ENCODE measurements at regions not wholly inside any gene's neighbourhood (a gene's known extent, or its start where the extent isn't known, plus 50 kb on each side); places are given as distances from the start of the nearest gene placed in this dataset.

DNA sequence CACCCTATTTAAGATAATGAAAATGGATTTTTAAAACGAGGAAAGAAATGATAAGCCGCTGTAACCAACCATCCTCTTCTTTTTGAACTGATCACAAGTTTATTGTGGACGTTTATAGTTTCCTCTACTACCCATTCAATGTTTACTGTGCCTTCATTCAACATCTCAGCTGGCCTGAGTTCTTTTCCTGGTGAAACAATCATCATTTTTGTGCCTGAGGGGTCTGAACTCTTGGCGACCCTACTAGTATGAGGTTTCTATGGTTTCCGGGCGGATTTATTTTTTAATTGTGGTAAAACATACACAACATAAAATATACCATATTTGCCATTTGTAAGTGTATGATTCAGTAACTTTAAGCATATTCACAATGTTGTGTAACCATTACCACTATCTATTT lies 100.7 kb downstream of the SPRY1 start:
- no peak for DNase-seq (ENCODE audit: low read depth in 2 of 2)

DNA sequence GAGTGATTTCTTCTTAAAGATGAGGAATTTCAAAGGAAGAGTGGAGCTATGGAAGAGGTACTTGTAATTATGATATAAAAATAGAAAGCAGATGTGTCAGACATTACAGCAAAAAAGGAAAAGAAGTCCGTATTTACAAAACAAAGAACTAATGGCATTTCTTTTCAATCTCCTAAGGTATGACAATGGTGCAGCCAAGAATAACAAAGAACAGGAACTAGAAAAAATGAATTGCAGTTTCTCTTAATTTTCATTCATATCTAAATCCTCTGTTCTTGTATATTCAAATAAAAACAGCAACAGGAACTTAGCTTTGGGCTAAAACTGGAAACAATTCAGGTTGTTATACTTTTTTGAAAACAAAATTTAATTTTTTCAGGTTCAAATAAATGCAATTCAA lies 105.1 kb downstream of the SPRY1 start:
- DNase-seq (ENCODE audit: low read depth in 2 of 2), result no peak

DNA sequence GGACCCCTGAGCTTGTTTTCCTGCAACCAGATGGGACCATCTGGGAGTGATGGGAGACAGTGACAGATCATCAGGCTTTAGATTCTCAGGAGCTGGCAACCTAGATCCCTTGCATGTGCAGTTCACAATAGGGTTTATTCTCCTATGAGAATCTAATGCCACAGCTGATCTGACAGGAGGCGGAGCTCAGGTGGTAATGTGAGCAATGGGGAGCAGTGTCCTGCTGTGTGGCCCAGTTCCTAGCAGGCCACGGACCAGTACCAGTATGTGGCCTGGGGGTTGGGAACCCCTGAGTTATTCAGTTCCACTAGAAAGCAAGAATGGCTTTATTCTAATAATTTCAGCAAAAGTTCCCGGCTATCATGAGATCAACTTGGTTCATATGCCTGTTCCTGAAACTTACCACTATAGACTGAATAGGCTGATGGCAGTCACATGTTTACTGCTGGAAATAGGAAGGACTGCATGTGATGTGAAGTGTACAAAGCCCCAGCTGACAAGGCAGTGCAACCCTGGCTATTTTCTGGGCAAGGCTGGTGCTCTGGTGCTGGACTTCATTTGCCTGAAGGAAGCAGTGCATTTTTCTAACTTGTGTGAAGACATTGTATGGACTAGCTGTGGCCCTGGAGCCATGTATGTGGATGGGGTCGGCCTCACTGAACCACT lies 107.2 kb downstream of the SPRY1 start:
- DNase-seq (ENCODE audit: low read depth in 2 of 2), result no peak

DNA sequence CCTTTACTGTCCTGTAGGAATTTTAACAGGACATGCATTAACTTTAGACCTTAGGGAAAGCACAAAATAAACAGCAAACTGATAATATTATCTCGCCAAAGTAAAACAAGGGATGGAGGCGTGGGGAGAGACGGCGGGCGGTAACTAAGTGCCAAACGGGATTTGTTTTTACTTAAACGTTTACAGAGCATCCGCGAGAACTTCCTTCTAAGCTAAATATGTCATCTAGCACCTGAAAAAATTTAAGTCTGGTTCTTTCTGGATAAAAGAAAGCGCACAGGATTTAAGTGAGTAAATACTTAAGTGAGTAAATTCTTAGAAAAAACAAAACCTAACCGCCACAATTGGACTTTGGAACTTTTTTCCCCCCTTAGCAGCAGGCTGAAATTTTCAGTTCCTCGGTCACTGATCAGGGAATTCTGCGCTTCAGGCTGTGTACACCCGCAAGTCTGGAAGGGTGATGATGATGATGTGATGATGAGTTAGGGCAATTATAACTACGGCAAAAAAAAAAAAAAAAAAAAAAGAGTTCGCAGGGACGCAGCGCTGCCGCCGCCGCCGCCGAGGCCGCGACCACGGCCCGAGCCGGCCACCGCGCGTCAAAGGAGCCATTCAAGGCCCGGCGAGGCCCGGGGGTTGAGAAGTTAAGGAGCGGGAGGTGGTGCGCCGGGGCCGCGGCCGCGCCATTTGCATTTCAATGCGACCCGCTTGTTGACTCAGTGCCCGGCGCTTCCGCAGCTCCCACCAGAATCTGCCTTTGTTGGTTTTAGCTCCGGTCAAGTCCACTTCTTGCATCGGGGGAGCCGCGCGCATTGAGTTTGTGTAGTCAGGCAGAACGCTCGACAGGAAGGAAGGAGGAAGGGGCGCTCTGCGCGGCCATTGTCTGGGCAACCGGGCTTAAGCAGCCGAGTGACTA lies 108.8 kb downstream of the SPRY1 start:
- peak in 1 of 2 experiments; percentile 6 for DNase-seq (ENCODE audit: low read depth in 2 of 2)

DNA sequence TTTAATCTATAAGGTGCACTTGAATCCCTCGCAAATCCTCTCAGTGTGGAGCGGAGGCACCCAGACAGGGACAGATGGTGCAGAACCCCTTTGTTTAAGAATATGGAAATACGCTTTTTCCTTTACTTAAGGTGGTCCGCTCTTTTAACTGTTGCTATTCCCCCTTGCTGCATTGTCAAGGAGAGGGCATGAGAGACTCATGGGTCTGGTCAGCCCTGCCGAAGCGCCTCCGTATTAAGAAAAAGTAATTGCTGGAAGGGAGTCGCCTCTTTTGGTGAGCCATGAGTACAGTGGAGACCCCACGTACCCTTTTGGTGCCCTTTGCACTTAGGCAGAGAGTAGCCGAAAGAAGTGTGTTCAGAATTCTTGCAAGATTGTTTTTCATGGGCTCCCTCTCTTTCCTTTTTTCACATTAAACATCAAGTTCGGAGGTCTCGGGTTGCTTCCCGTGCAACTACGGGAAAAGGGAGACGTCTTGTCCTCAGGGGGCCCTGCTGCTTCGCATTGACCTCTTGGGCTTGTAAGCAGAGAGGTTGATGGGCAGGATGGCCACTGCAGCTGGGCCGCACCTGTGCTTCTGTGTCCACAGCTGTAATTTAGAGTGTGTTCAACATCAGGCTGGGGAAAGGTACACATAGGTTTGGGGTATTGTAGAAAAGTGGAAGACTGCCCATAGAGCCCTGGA lies 109.6 kb downstream of the SPRY1 start:
- DNase-seq (ENCODE audit: low read depth in 2 of 2), result no peak

DNA sequence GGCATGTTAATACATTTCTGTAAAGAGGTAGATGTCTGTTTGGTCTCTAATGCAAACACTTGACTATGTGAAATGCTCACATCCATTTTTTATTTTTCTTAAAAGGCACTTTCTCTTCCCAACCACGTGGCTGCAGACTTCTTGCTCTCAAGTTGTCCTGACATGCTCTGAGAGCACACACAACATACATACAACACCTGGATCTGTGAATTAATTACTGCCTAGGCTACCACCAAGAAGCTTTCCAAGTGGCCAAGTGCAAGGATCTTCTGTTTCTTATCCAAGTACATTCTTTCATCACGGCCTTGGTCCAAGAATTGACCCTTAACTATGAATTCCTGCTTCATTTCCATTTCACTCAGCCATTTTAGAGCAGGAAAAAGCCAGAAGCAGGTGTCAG lies 110.8 kb downstream of the SPRY1 start:
- DNase-seq (ENCODE audit: low read depth in 2 of 2), result no peak

DNA sequence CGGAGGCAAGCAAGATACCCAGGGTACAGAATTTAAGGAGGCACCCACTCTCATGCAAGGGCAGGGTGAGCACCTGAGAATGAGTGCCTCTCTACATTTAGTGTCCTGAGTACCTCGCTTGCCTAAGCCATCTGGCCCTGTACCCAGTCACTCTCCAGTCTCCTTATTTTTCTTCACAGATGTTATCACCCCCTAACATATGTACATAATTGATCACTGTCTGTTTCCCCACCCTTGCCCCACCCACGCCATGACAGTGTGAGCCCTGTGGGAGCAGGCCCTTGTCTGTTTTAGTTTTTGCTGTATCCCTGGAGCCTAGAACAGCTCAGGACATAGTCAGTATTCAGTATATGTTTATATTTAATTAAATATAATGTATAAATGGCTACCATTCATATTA lies 113.6 kb downstream of the SPRY1 start:
- DNase-seq (ENCODE audit: low read depth in 2 of 2), result no peak

DNA sequence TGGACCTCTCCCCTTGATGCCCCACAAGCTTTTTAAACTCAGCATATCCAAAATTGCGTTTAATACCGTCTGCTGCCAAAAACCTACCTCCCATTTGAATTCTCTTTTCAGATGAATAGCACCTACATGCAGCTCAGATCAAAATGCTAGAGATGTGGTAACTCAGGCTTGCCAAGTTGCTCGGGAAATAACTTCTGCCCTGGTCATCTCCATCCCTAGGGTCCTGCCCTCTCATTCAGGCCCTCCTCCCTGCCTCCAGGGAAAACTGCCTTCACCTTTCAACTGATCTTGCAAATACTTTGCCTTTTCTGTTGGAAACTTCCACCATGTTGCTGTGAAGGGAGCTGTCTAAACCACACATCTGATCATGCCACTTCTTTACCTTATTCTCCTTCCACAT lies 114.1 kb downstream of the SPRY1 start:
- DNase-seq (ENCODE audit: low read depth in 2 of 2), result no peak

DNA sequence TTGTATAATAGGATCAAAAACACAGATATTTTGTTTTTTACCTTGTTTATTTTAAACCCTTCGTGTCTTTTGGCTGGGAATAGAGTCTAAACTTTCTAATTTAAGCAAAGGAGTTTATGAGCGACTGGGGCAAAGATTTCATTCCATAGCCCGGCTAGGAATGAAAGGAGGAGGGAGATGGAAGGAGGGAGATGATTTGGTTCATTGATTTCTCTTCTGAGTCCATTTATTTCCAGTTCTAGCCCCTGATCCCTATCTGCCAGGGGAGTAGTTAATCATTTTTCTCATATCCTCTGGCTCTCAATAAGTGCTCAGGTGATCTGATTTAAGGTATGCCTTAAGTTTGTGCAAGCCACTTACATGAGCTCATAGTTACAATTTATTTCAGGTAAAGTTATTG lies 120.0 kb downstream of the SPRY1 start:
- DNase-seq (ENCODE audit: low read depth in 2 of 2), result no peak

DNA sequence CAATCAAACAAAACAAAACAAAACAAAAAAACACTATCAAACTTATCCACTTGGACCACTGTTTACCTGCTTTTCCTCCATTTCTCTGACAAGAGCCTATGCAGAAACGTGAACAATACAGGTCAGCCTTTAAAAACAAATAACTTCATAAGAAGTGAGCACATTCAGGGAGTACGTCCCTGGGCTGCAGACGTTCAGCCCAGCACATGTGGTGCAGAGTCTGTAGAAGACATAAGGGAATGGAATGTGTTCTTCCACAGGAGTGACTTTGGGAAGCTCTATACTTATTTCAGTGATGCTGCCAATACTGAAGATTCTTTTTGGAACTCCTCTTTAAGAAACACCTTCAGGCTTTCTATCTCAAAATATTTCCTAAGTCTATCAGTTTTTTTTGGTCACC lies 120.6 kb downstream of the SPRY1 start:
- DNase-seq (ENCODE audit: low read depth in 2 of 2), result no peak

DNA sequence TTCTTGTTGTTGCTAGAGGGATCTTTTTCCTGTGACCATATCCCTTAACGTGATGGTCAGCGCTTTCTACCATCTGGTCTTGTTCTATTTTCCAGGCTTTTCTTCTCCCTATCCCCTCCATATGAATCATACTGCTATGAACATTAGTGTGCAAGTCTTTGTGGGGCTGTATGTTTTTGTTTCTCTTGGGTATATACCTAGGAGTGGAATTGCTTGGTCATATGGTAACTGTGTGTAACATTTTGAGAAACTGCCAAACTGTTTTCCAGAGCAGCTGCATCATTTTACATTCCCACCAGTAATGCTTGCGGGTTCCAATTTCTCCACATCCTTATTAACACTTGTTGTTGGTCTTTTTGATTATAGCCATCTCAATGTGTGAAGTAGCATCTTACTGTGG lies 121.4 kb downstream of the SPRY1 start:
- no peak for DNase-seq (ENCODE audit: low read depth in 2 of 2)

DNA sequence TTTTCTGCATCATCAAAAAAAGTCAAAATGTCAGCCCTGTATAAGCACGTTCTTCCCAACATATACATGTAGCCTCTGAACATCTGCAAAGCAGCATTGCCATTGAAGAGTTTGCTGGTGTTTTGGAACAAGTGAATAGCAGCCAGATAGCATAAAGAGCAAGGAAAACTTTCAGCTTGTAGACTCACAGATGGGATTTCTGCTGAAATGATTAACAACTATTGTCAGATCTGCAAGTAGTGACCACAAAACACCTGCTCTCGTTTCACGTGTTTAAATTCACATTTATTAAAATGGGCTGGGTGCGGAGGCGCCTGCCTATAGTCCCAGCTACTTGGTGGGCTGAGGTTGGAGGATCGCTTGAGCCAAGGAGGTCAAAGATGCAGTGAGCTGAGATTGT lies 123.7 kb downstream of the SPRY1 start:
- DNase-seq (ENCODE audit: low read depth in 2 of 2), result no peak

DNA sequence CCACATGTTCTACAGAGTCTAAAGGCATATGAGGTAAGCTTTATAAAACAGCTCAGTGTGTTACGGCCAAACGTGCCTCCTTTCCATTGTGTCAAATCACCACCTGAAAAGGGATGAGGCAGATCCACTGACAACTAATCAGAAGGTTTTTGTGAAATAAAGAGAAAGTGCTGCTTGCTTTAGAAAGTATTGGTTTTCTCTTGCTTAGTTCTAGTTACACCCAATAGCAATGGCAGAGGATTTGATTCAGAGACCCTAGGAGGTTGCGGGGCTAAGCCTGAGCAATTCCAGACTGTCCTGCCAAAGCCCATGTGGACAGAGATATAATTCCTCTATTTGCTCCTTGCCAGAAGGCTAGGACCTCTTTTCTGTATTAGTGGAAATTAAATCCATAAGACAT lies 125.5 kb downstream of the SPRY1 start:
- no peak for DNase-seq (ENCODE audit: low read depth in 2 of 2)

DNA sequence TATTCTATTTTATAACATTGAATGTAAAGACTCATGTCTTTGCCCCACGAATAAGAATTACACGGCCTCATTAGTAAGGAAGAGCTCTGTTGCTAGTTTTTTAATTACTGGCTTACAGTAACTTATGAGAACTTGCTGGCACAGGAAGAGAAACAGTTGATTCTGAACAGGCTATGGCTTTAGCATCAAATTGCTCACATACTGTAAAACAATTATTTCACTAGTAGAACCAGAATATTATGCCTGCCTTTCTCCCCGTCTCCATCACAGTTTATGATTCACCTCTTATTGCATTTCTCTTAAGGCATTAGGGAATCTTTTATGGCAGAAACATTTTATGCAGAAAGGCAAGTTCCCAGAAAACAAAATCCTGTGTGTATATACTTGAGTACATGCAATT lies 126.1 kb downstream of the SPRY1 start:
- no peak for DNase-seq (ENCODE audit: low read depth in 2 of 2)

DNA sequence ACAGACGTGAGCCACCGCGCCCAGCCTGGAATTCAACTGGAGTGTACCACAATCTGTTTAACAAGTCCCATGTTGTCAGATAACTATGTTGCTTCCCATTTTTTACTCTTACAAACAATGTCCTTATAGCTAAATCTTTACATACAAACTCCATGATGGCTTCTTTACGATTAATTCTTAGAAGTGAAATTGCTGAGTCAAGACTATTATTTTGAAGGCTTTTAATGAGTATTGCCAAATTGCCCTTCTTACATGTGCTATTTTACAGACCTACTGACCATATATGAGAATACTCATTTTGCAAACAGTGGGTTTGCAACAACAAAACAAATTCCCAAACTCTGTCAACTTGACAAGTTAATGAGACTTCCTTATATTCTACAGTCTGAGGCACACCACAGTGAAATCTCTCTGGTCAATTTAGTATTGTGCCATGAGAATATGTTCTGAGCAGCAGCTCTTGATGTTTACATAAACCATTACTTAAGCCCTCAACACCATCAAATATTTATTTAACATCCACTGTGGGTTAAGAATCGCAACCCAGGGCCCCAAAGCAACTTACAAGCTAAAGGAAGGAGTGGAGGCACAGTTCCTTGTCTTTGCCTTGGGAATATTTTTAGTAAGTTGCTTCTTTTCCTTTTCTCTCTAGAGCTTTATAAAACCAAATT lies 128.5 kb downstream of the SPRY1 start:
- no peak for DNase-seq (ENCODE audit: low read depth in 2 of 2)

DNA sequence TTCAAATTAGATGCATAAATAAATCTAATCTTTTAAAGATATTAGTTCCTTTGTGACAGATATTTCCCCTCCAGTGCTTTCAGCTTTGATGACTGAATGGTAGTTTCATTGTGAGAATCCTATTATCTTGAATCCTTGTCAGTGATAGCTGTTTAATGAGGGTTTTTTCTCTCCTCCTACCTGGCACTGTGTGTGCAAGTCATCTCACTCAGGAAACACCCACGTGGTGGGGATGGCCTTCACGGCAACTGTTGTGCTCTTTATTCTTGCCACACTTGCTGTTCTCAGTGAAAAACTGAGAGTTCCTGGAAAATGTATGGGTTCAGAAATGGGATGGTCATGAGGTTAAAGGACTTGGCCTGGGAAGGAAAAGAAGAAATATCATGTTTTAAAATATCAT lies 129.9 kb downstream of the SPRY1 start:
- no peak for DNase-seq (ENCODE audit: low read depth in 2 of 2)

DNA sequence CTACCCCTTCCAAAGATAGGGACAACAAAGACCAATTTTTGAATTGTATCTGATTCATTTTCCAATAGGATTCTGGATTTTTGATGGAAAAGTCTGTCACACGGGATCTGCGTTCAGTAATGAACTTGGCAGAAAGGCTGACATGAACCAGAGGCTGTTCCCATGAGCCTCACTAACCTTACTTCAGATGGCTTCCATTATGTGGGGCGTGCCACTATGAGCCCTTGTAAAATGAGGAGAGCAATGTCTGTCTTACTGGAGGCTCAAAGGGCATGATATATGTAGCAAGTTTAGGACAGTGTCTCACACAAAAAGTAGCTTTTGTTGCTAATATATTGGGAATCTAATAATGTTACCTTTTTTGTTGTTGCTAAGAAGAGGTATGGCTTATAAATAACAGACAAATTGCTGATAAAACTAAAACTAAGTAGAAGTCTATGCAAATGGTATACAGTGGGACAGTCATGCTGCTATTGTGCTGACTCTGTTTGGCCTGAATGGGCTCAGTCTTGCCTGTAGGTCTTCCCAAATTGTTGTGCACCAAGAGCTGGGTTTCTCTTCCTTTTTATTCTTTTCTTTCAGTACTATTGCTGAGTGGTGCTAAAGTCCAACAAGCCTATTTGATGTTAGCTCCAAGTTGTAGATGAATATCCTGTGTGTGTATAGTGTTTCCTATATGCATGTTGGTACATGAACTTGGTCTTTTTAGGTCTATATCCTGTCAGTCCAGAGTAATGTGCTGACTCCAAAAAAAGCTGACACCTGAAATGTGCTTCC lies 132.1 kb downstream of the SPRY1 start:
- DNase-seq (ENCODE audit: low read depth in 2 of 2), result no peak

DNA sequence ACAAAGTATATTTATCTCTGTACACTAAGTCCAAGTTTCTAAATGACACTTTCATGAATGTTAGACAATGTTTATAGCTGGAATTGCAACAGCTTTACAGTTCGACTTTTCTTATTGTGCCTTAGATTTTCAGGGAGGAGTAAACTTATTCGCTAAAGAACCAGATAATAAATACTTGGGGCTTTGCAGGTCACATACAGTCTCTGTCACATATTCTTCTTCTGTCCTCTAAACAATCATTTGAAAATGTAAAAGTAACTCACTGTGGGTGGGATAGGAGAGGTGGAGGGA lies 132.6 kb downstream of the SPRY1 start:
- DNase-seq (ENCODE audit: low read depth in 2 of 2), result no peak

DNA sequence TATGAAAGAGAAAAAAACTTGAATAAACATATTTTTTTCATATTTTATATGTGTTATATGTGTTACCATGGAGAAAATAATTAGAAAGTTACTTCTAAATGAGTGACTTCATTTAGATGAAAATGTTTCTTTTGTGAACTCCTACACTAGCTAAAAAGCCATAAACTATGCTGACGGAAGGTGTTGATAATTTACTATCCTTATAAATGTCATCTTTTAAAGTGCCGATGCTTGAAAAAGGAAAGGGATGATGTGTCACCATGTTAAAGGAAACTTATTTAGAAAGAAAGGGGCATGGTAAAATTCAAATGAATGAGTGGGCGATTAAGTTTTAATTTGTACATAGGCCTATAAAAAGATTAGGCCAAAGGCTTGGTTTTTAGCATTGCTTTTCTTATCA lies 133.8 kb downstream of the SPRY1 start:
- no peak for DNase-seq (ENCODE audit: low read depth in 2 of 2)

DNA sequence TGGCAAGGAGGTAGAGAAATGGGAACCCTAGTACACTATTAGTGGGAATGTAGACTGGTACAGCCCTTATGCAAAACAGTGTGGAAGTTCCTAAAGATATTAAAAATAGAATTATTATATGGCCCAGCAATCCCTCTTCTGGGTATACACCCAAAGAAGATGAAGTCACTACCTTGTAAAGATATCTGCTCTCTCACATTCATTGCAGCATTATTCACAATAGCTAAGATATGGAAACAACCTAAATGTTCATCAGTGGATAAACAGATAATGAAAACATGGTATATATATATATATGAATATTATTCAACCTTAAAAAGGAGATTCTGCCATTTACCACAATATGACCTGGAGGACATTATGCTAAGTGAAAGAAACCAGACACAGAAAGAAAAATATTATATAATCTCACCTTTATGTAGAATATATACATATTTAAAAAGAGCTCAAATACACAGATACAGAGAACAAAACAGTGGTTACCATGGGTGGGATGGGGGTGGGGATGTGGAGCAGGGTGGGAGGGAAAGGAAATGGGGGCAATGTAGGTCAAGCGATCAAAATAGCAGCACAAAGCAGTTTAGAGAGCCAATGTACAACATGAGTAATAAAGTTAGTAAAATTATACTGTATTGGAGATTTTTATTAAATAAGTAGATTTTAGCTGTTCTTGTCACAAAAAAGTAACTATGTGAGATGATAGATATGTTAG lies 138.6 kb downstream of the SPRY1 start:
- DNase-seq (ENCODE audit: low read depth in 2 of 2), result no peak

DNA sequence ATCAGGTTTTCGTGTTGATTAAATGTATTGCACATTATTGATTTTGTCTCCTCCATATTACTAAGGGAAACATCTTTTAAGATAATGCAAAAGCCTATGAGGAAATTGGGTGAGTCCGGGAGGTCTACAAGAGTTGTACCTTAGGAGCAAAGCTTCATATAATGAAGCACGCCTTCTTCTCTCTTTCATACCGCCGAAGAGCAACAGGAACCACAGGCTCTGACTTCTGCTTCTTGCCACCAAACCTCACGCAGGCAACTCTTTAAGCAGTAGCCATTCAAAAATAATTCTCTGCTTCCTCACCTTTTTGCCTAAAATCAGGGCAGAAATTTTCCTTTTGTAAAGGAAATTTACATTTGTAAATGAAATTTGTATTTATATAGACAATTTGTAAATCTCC lies 139.6 kb downstream of the SPRY1 start:
- DNase-seq (ENCODE audit: low read depth in 2 of 2), result no peak
